H1 (cell line): ENCODE measurements at regions not wholly inside any gene's neighbourhood (a gene's known extent, or its start where the extent isn't known, plus 50 kb on each side); places are given as distances from the start of the nearest gene placed in this dataset.

Source experiments
- ATF3 ChIP-seq: IDR thresholded peaks from 2 replicates; pipeline ENCODE4 v1.6.1; 2011; ENCODE audit warnings: low read depth, mild to moderate bottlenecking, low read length; ENCODE audit not compliant: insufficient read depth
- BACH1 ChIP-seq: IDR thresholded peaks from 2 replicates; pipeline ENCODE4 v1.6.1; 2012; ENCODE audit warnings: low read length, improper control_type of control experiment

GRCh38 chr4:53778155-53778554, 186.9 kb upstream of the LNX1 start (continued):
- TF ChIP-seq ATF3 (no peak), BACH1 (no peak)
